Endothelial cell of umbilical vein (primary cell): ENCODE measurements at regions not wholly inside any gene's neighbourhood (a gene's known extent, or its start where the extent isn't known, plus 50 kb on each side); places are given as distances from the start of the nearest gene placed in this dataset.

Experiments
- BruUV-seq: library from RNA; stranded (reverse); fragments of 400-500 nt; replicated peaks from 2 replicates; lab custom pipeline; 2021; lab: Mats Ljungman, UMichigan
- CTCF ChIA-PET: fragments of 300-600, 350-600 bp; sonication (Branson Sonifier 250); formaldehyde crosslinking; loops from one replicate; lab custom pipeline; 2021; ENCODE audit warnings: antibody characterized with exemption, inconsistent platforms; lab: Charles Lee
- POLR2A ChIA-PET: fragments of 300-600, 350-600 bp; sonication (Branson Sonifier 250); formaldehyde crosslinking; loops from one replicate; lab custom pipeline; 2021; ENCODE audit warnings: antibody characterized with exemption, inconsistent platforms; lab: Charles Lee
- DNase-seq: peaks from one replicate; pipeline ENCODE4 v3.0.0-alpha.2; 2011; ENCODE audit warnings: low read depth, low spot score
- FAIRE-seq: peaks from 2 replicates; lab custom pipeline; 2011; peaks lifted over from hg19 to GRCh38; lab: Jason Lieb, UNC
- H2AFZ ChIP-seq: 2 replicates; pipeline ENCODE4 v1.6.0; 2012; ENCODE audit warnings: low read depth, low read length, control low read depth, inconsistent platforms
- H3K27ac ChIP-seq: 2 replicates; pipeline ENCODE4 v1.5.1; 2011; ENCODE audit warnings: low read depth, mild to moderate bottlenecking, control low read depth, low read length, moderate library complexity; ENCODE audit not compliant: insufficient read depth
- H3K27me3 ChIP-seq, 2 experiments: 2 replicates each; pipeline versions ENCODE4 v1.6.0 to v1.6.1; 2011; ENCODE audit warnings: low read length in 2 of 2, mixed read lengths in 1 of 2; ENCODE audit not compliant: control insufficient read depth in 2 of 2, insufficient read depth in 2 of 2
- H3K36me3 ChIP-seq, 2 experiments: 2 replicates in 1 of 2; 3 replicates in 1 of 2; pipeline ENCODE4 v1.5.1; 2011; ENCODE audit warnings: low read length in 2 of 2, mild to moderate bottlenecking in 1 of 2, moderate library complexity in 1 of 2; ENCODE audit not compliant: control insufficient read depth in 2 of 2, insufficient read depth in 2 of 2; ENCODE audit errors: extremely low read depth in 1 of 2
- H3K4me1 ChIP-seq: 3 replicates; pipeline ENCODE4 v1.5.1; 2011; ENCODE audit warnings: mild to moderate bottlenecking, low read length; ENCODE audit not compliant: control insufficient read depth, insufficient read depth; ENCODE audit errors: extremely low read depth
- H3K4me2 ChIP-seq: 2 replicates; pipeline ENCODE4 v1.6.1; 2011; ENCODE audit warnings: low read length, control low read depth, mixed read lengths; ENCODE audit not compliant: insufficient read depth
- H3K4me3 ChIP-seq, 3 experiments: fragments of 200-600 bp in 1 of 3; sonication (generic), shearing (Covaris generic) in 1 of 3; replicated peaks in 1 of 3; 2 replicates each; pipeline ENCODE4 v1.5.1; 2011 to 2016; ENCODE audit warnings: control low read depth in 3 of 3, low read length in 3 of 3, mild to moderate bottlenecking in 2 of 3, inconsistent platforms in 1 of 3, low read depth in 1 of 3, moderate library complexity in 1 of 3; ENCODE audit not compliant: insufficient read depth in 1 of 3
- H3K79me2 ChIP-seq: 2 replicates; pipeline ENCODE4 v1.6.0; 2012; ENCODE audit warnings: low read length, inconsistent platforms; ENCODE audit not compliant: control insufficient read depth, insufficient read depth
- H3K9ac ChIP-seq: replicated peaks from 2 replicates; pipeline ENCODE3; 2011; ENCODE audit warnings: low read length, control low read depth; ENCODE audit not compliant: insufficient read depth; ENCODE audit errors: extremely low read depth
- H3K9me1 ChIP-seq: replicated peaks from 3 replicates; pipeline ENCODE4 v1.6.0; 2011; ENCODE audit warnings: mild to moderate bottlenecking, low read length; ENCODE audit not compliant: control insufficient read depth, insufficient read depth; ENCODE audit errors: extremely low read depth
- H3K9me3 ChIP-seq: replicated peaks from 2 replicates; pipeline ENCODE4 v1.5.1; 2012; ENCODE audit warnings: low read length, inconsistent platforms; ENCODE audit not compliant: control insufficient read depth, insufficient read depth
- H4K20me1 ChIP-seq: replicated peaks from 2 replicates; pipeline ENCODE3; 2011; ENCODE audit warnings: mild to moderate bottlenecking, low read length; ENCODE audit not compliant: control insufficient read depth, insufficient read depth; ENCODE audit errors: extremely low read depth
- CTCF ChIP-seq, 2 donors: IDR thresholded peaks; 1 replicate in 1 of 2; 2 replicates in 1 of 2; pipeline ENCODE4 v1.5.1; 2011; ENCODE audit warnings: low read length in 2 of 2, mild to moderate bottlenecking in 2 of 2, moderate library complexity in 2 of 2, control low read depth in 1 of 2, inconsistent platforms in 1 of 2, low read depth in 1 of 2; ENCODE audit not compliant: insufficient read depth in 1 of 2; ENCODE audit errors: extremely low read depth in 1 of 2
- EZH2 ChIP-seq: IDR thresholded peaks from 2 replicates; pipeline ENCODE4 v1.6.1; 2012; ENCODE audit warnings: borderline replicate concordance, low read depth, mild to moderate bottlenecking, moderate library complexity, low read length, inconsistent platforms; ENCODE audit not compliant: severe bottlenecking
- FOS ChIP-seq: IDR thresholded peaks from 2 replicates; pipeline ENCODE4 v1.6.1; 2011; ENCODE audit warnings: mild to moderate bottlenecking, low read length, moderate library complexity, borderline replicate concordance; ENCODE audit not compliant: insufficient read depth
- GATA2 ChIP-seq: IDR thresholded peaks from 2 replicates; pipeline ENCODE4 v1.7.0; 2011; ENCODE audit warnings: low read depth, mild to moderate bottlenecking, moderate library complexity, mixed read lengths, low read length; ENCODE audit not compliant: insufficient read length, insufficient read depth
- JUN ChIP-seq: IDR thresholded peaks from 2 replicates; pipeline ENCODE4 v1.6.1; 2011; ENCODE audit warnings: borderline replicate concordance, low read depth; ENCODE audit not compliant: insufficient read length, insufficient read depth
- MAX ChIP-seq: IDR thresholded peaks from 2 replicates; pipeline ENCODE4 v1.6.1; 2011; ENCODE audit not compliant: insufficient read depth, insufficient read length
- MYC ChIP-seq: IDR thresholded peaks from one replicate; pipeline ENCODE4 v1.6.1; 2011; ENCODE audit warnings: mild to moderate bottlenecking, low read depth, low read length
- POLR2A ChIP-seq: IDR thresholded peaks from 2 replicates; pipeline ENCODE4 v1.6.1; 2012; ENCODE audit warnings: low read depth, mild to moderate bottlenecking, control low read depth, low read length
- POLR2AphosphoS5 ChIP-seq: IDR thresholded peaks from 2 replicates; pipeline ENCODE4 v1.6.1; 2012; ENCODE audit warnings: low read depth, mild to moderate bottlenecking, control low read depth, low read length, moderate library complexity; ENCODE audit not compliant: insufficient read depth
- dilution Hi-C: fragments of 300-500 bp; cut with MboI; formaldehyde crosslinking; loops from one replicate; pipeline ENCODE4 v1.15.0; 2019; ENCODE audit warnings: low sequenced_read_pairs; ENCODE audit not compliant: extremely low pct_ligation_motif_present
- intact Hi-C: fragments of 100-400 bp; cut with micrococcal nuclease; formaldehyde crosslinking; loops from one replicate; pipeline ENCODE4 v1.10.0; 2022

- H3K27ac ChIP-seq = no peak overlapping the region
- H4K20me1 ChIP-seq = no peaks in the 10 kb centered on the region
- H3K4me3 ChIP-seq = no peak overlapping the region
- H3K27me3 ChIP-seq = no peaks in the 10 kb centered on the region
- no peak overlapping the region for H2AFZ ChIP-seq
- TF ChIP-seq FOS (no peak), POLR2AphosphoS5 (no peak), CTCF (IDR thresholded peaks at IDR 0.05; ENCODE audit: extremely low read depth in 1 of 2, insufficient read depth in 1 of 2, low read depth in 1 of 2, low read length in 2 of 2) (no peak), MYC (no peak), GATA2 (no peak), MAX (no peak), JUN (no peak), EZH2 (no peak), POLR2A (no peak)
- FAIRE-seq (no peak), DNase-seq (no peak)
- no TSS peak for BruUV-seq
- POLR2A ChIA-PET = no interaction called here
- dilution Hi-C loops (no loop called here), intact Hi-C loops (no loop called here)
- H3K36me3 ChIP-seq = no peaks in the 10 kb centered on the region
- H3K79me2 ChIP-seq = no peaks in the 10 kb centered on the region
- no peak overlapping the region for H3K9ac ChIP-seq
- H3K9me3 ChIP-seq = no peaks in the 10 kb centered on the region
- no peak overlapping the region for H3K4me2 ChIP-seq
- CTCF ChIA-PET = no interaction called here
- H3K4me1 ChIP-seq = no peaks in the 10 kb centered on the region
- no peaks in the 10 kb centered on the region for H3K9me1 ChIP-seq
These were observed 450.5 kb downstream of the ARAP2 start for GRCh38 chr4:35793766-35794165.
